Panc1 (cell line): ENCODE measurements at regions not wholly inside any gene's neighbourhood (a gene's known extent, or its start where the extent isn't known, plus 50 kb on each side); places are given as distances from the start of the nearest gene placed in this dataset.
"Not testable (repeated sequence)": the region's sequence is repeated elsewhere in the genome, so short reads cannot be mapped to it uniquely, and the experiment has no call there.

Source experiments
- POLR2AphosphoS5 ChIP-seq: IDR thresholded peaks from 2 replicates; pipeline ENCODE4 v1.6.1; 2012; ENCODE audit warnings: mild to moderate bottlenecking, low read depth, low read length, moderate library complexity
- SIN3A ChIP-seq: IDR thresholded peaks from 2 replicates; pipeline ENCODE4 v1.6.1; 2012; ENCODE audit warnings: low read depth, mild to moderate bottlenecking, low read length, moderate library complexity, borderline replicate concordance; ENCODE audit not compliant: insufficient read depth
- TCF7L2 ChIP-seq: IDR thresholded peaks from 2 replicates; pipeline ENCODE4 v1.6.1; 2011; ENCODE audit warnings: mild to moderate bottlenecking, low read depth, low read length, inconsistent platforms
- TF ChIP-seq, protein P1 (sequence below): fragments of 450-650 bp; IDR thresholded peaks from 2 replicates; pipeline ENCODE4 v1.5.1; 2017; ENCODE audit warnings: mild to moderate bottlenecking
- TF ChIP-seq, protein P2 (sequence below), 2 experiments: IDR thresholded peaks; 2 replicates each; pipeline ENCODE4 v1.6.1; 2011 to 2012; ENCODE audit warnings: low read depth in 2 of 2, control low read depth in 1 of 2, low read length in 1 of 2, mild to moderate bottlenecking in 1 of 2, moderate library complexity in 1 of 2; ENCODE audit not compliant: insufficient read depth in 1 of 2

DNA sequence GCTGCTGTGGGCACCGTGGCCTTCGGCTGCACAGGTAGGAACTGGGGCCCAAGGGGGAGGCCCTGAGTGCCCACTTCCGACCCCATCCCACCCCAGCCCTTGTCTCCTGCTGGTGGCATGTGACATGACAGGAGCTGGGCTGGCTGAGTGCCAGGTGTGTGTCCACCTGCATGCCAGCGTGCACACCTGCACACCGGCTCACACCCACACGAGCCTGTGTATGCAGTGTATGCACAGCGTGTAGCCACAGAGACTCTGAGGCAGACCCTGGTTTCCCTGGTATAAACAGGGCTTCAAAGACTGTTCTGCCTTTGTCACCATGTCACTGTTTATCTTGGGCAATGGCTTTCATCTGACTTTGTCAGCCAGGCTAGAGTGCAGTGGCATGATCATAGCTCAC is 362.1 kb upstream of the ZNF722 start:
- TF ChIP-seq, protein P1, sequence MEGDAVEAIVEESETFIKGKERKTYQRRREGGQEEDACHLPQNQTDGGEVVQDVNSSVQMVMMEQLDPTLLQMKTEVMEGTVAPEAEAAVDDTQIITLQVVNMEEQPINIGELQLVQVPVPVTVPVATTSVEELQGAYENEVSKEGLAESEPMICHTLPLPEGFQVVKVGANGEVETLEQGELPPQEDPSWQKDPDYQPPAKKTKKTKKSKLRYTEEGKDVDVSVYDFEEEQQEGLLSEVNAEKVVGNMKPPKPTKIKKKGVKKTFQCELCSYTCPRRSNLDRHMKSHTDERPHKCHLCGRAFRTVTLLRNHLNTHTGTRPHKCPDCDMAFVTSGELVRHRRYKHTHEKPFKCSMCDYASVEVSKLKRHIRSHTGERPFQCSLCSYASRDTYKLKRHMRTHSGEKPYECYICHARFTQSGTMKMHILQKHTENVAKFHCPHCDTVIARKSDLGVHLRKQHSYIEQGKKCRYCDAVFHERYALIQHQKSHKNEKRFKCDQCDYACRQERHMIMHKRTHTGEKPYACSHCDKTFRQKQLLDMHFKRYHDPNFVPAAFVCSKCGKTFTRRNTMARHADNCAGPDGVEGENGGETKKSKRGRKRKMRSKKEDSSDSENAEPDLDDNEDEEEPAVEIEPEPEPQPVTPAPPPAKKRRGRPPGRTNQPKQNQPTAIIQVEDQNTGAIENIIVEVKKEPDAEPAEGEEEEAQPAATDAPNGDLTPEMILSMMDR: not testable (repeated sequence)
- not testable (repeated sequence) for TF ChIP-seq POLR2AphosphoS5, SIN3A, TCF7L2
- TF ChIP-seq, protein P2, sequence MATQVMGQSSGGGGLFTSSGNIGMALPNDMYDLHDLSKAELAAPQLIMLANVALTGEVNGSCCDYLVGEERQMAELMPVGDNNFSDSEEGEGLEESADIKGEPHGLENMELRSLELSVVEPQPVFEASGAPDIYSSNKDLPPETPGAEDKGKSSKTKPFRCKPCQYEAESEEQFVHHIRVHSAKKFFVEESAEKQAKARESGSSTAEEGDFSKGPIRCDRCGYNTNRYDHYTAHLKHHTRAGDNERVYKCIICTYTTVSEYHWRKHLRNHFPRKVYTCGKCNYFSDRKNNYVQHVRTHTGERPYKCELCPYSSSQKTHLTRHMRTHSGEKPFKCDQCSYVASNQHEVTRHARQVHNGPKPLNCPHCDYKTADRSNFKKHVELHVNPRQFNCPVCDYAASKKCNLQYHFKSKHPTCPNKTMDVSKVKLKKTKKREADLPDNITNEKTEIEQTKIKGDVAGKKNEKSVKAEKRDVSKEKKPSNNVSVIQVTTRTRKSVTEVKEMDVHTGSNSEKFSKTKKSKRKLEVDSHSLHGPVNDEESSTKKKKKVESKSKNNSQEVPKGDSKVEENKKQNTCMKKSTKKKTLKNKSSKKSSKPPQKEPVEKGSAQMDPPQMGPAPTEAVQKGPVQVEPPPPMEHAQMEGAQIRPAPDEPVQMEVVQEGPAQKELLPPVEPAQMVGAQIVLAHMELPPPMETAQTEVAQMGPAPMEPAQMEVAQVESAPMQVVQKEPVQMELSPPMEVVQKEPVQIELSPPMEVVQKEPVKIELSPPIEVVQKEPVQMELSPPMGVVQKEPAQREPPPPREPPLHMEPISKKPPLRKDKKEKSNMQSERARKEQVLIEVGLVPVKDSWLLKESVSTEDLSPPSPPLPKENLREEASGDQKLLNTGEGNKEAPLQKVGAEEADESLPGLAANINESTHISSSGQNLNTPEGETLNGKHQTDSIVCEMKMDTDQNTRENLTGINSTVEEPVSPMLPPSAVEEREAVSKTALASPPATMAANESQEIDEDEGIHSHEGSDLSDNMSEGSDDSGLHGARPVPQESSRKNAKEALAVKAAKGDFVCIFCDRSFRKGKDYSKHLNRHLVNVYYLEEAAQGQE (IDR thresholded peaks at IDR 0.05; ENCODE audit: insufficient read depth in 1 of 2, low read depth in 2 of 2, low read length in 1 of 2): not testable (repeated sequence)
